Mesothelial cell of epicardium (in vitro differentiated cells): ENCODE measurements at regions not wholly inside any gene's neighbourhood (a gene's known extent, or its start where the extent isn't known, plus 50 kb on each side); places are given as distances from the start of the nearest gene placed in this dataset.
"Not testable (repeated sequence)": the region's sequence is repeated elsewhere in the genome, so short reads cannot be mapped to it uniquely, and the experiment has no call there.

Experiments
- DNase-seq, 2 experiments: peaks; one replicate each; pipeline ENCODE4 v3.0.0; 2021; ENCODE audit warnings: low spot score in 2 of 2; ENCODE audit not compliant: unreplicated experiment in 2 of 2
- H3K27ac Mint-ChIP-seq: 2 replicates; pipeline ENCODE4 v1.8.0; 2021; ENCODE audit warnings: mixed read lengths
- H3K27me3 Mint-ChIP-seq: 2 replicates; pipeline ENCODE4 v1.8.0; 2021; ENCODE audit warnings: low read depth, mixed read lengths
- H3K36me3 Mint-ChIP-seq: 2 replicates; pipeline ENCODE4 v1.8.0; 2021; ENCODE audit warnings: mixed read lengths
- H3K4me1 Mint-ChIP-seq: 2 replicates; pipeline ENCODE4 v1.8.0; 2021; ENCODE audit warnings: mixed read lengths
- H3K4me3 Mint-ChIP-seq: 2 replicates; pipeline ENCODE4 v1.8.0; 2021; ENCODE audit warnings: mild to moderate bottlenecking, moderate library complexity, mixed read lengths
- H3K9me3 Mint-ChIP-seq: 2 replicates; pipeline ENCODE4 v1.8.0; 2021; ENCODE audit warnings: mixed read lengths
- CTCF ChIP-seq: fragments of 200-600 bp; sonication (generic); IDR thresholded peaks from one replicate; pipeline ENCODE4 v1.5.0; 2021; ENCODE audit warnings: antibody characterized with exemption; ENCODE audit not compliant: unreplicated experiment

- Mint-ChIP-seq H3K27ac (no peak overlapping the region), H3K9me3 (no peaks in the 10 kb centered on the region), H3K27me3 (no peaks in the 10 kb centered on the region), H3K4me3 (no peak overlapping the region), H3K4me1 (peaks cover 25% of the 10 kb centered on the region), H3K36me3 (no peaks in the 10 kb centered on the region)
- no peak for TF ChIP-seq CTCF
- no peak for DNase-seq
Measured at GRCh38 chr9:28121366-28121765, 548.1 kb upstream of the C9orf72 start.

- Mint-ChIP-seq H3K27ac (no peak overlapping the region), H3K4me1 (peaks cover 19% of the 10 kb centered on the region), H3K9me3 (no peaks in the 10 kb centered on the region), H3K4me3 (no peak overlapping the region), H3K27me3 (no peaks in the 10 kb centered on the region), H3K36me3 (no peaks in the 10 kb centered on the region)
- TF ChIP-seq CTCF, result no peak
- no peak for DNase-seq
Measured at GRCh38 chr9:28124917-28125316, 551.6 kb upstream of the C9orf72 start.

- H3K27me3 Mint-ChIP-seq, result no peaks in the 10 kb centered on the region
- TF ChIP-seq CTCF, result no peak
- H3K4me3 Mint-ChIP-seq, result no peak overlapping the region
- no peak for DNase-seq
- no peaks in the 10 kb centered on the region for H3K36me3 Mint-ChIP-seq
- H3K27ac Mint-ChIP-seq, result no peak overlapping the region
- no peaks in the 10 kb centered on the region for H3K9me3 Mint-ChIP-seq
- no peaks in the 10 kb centered on the region for H3K4me1 Mint-ChIP-seq
Measured at GRCh38 chr9:28127101-28127500, 553.8 kb upstream of the C9orf72 start.

GRCh38 chr9:28134446-28134976 lies 561.2 kb upstream of the C9orf72 start:
- H3K27me3 Mint-ChIP-seq, result no peaks in the 10 kb centered on the region
- no peak for TF ChIP-seq CTCF
- H3K4me1 Mint-ChIP-seq, result peaks cover 10% of the 10 kb centered on the region
- no peak overlapping the region for H3K4me3 Mint-ChIP-seq
- no peaks in the 10 kb centered on the region for H3K9me3 Mint-ChIP-seq
- DNase-seq, result no peak
- no peaks in the 10 kb centered on the region for H3K36me3 Mint-ChIP-seq
- no peak overlapping the region for H3K27ac Mint-ChIP-seq

- Mint-ChIP-seq H3K36me3 (no peaks in the 10 kb centered on the region), H3K9me3 (no peaks in the 10 kb centered on the region), H3K4me3 (no peak overlapping the region), H3K27me3 (no peaks in the 10 kb centered on the region), H3K27ac (no peak overlapping the region), H3K4me1 (peaks cover 10% of the 10 kb centered on the region)
- no peak for TF ChIP-seq CTCF
- no peak for DNase-seq
Measured at GRCh38 chr9:28135549-28135948, 562.3 kb upstream of the C9orf72 start.

- H3K4me1 Mint-ChIP-seq, result peaks cover 10% of the 10 kb centered on the region
- no peak for DNase-seq
- H3K9me3 Mint-ChIP-seq, result no peaks in the 10 kb centered on the region
- no peak for TF ChIP-seq CTCF
- no peaks in the 10 kb centered on the region for H3K27me3 Mint-ChIP-seq
- no peaks in the 10 kb centered on the region for H3K36me3 Mint-ChIP-seq
- no peak overlapping the region for H3K4me3 Mint-ChIP-seq
- no peak overlapping the region for H3K27ac Mint-ChIP-seq
Measured at GRCh38 chr9:28136113-28136512, 562.8 kb upstream of the C9orf72 start.

- not testable (repeated sequence) for H3K27ac Mint-ChIP-seq, H3K36me3 Mint-ChIP-seq, H3K4me3 Mint-ChIP-seq, H3K9me3 Mint-ChIP-seq, H3K27me3 Mint-ChIP-seq, H3K4me1 Mint-ChIP-seq, DNase-seq
Measured at GRCh38 chr9:28147430-28147829, 574.1 kb upstream of the C9orf72 start.

- H3K27ac Mint-ChIP-seq, H3K4me3 Mint-ChIP-seq, H3K27me3 Mint-ChIP-seq, DNase-seq, H3K4me1 Mint-ChIP-seq, H3K9me3 Mint-ChIP-seq, H3K36me3 Mint-ChIP-seq: not testable (repeated sequence)
Measured at GRCh38 chr9:28147923-28148597, 574.8 kb upstream of the C9orf72 start.
